GM23338 (cell line): ENCODE measurements at regions not wholly inside any gene's neighbourhood (a gene's known extent, or its start where the extent isn't known, plus 50 kb on each side); places are given as distances from the start of the nearest gene placed in this dataset.

Source experiments
- ATAC-seq: fragments of 200-7000 bp; cut with Tn5 transposase; 3 replicates; pipeline ENCODE4 v1.9.1; 2020
- DNase-seq: peaks from one replicate; pipeline ENCODE4 v3.0.0-alpha.2; 2015; ENCODE audit warnings: low spot score
- H2AFZ ChIP-seq: fragments of 200-600 bp; sonication (generic); 2 replicates; pipeline ENCODE4 v1.8.0; 2016; ENCODE audit warnings: antibody characterized with exemption, mild to moderate bottlenecking, moderate library complexity
- H3F3A ChIP-seq: fragments of 200-600 bp; sonication (generic); replicated peaks from 2 replicates; pipeline ENCODE4 v1.8.0; 2017; ENCODE audit warnings: antibody characterized with exemption, mixed run types, low read depth
- H3K27ac ChIP-seq: fragments of 200-600 bp; sonication (generic); 2 replicates; pipeline ENCODE4 v1.6.1; 2016; ENCODE audit warnings: low read depth
- H3K27me3 ChIP-seq: fragments of 200-600 bp; sonication (generic); 2 replicates; pipeline ENCODE4 v1.8.0; 2016; ENCODE audit warnings: mild to moderate bottlenecking, mixed run types, moderate library complexity; ENCODE audit not compliant: insufficient read depth
- H3K36me3 ChIP-seq: fragments of 200-600 bp; sonication (generic); 2 replicates; pipeline ENCODE4 v1.8.0; 2016; ENCODE audit warnings: mild to moderate bottlenecking; ENCODE audit not compliant: insufficient read depth
- H3K4me1 ChIP-seq: fragments of 200-600 bp; sonication (generic); 2 replicates; pipeline ENCODE4 v1.8.0; 2016; ENCODE audit warnings: mild to moderate bottlenecking, moderate library complexity; ENCODE audit not compliant: insufficient read depth
- H3K4me2 ChIP-seq: fragments of 200-600 bp; sonication (generic); 2 replicates; pipeline ENCODE4 v1.7.1; 2017; ENCODE audit warnings: mixed run types
- H3K4me3 ChIP-seq: fragments of 200-600 bp; sonication (generic); 2 replicates; pipeline ENCODE4 v1.6.1; 2016; ENCODE audit warnings: mixed run types
- H3K79me2 ChIP-seq: fragments of 200-600 bp; sonication (generic); replicated peaks from 2 replicates; pipeline ENCODE4 v1.8.0; 2017; ENCODE audit warnings: mild to moderate bottlenecking; ENCODE audit not compliant: insufficient read depth
- H3K9me2 ChIP-seq: fragments of 200-600 bp; sonication (generic); 2 replicates; pipeline ENCODE4 v1.8.0; 2017; ENCODE audit not compliant: insufficient read depth
- H4K20me1 ChIP-seq: fragments of 200-600 bp; sonication (generic); replicated peaks from 2 replicates; pipeline ENCODE4 v1.8.0; 2017; ENCODE audit warnings: mild to moderate bottlenecking; ENCODE audit not compliant: insufficient read depth
- H3K27ac Mint-ChIP-seq: 2 replicates; pipeline ENCODE4 v1.8.0; 2020; ENCODE audit warnings: inconsistent platforms, mild to moderate bottlenecking, moderate library complexity, mixed read lengths
- H3K27me3 Mint-ChIP-seq: 3 replicates; pipeline ENCODE4 v1.8.0; 2022; ENCODE audit warnings: low read depth, mild to moderate bottlenecking, moderate library complexity, mixed read lengths, inconsistent platforms; ENCODE audit not compliant: insufficient read depth, poor library complexity
- H3K36me3 Mint-ChIP-seq: 3 replicates; pipeline ENCODE4 v1.8.0; 2021; ENCODE audit warnings: low read depth, mild to moderate bottlenecking, inconsistent platforms, moderate library complexity, mixed read lengths
- H3K4me1 Mint-ChIP-seq: 3 replicates; pipeline ENCODE4 v1.8.0; 2020; ENCODE audit warnings: mild to moderate bottlenecking, inconsistent platforms, mixed read lengths
- H3K4me3 Mint-ChIP-seq: 3 replicates; pipeline ENCODE4 v1.8.0; 2021; ENCODE audit warnings: moderate library complexity, mild to moderate bottlenecking, inconsistent platforms, mixed read lengths
- H3K9me3 Mint-ChIP-seq: 3 replicates; pipeline ENCODE4 v1.8.0; 2020; ENCODE audit warnings: moderate library complexity, mild to moderate bottlenecking, inconsistent platforms, mixed read lengths
- CREB1 ChIP-seq: fragments of 250-450 bp; sonication (Bioruptor Pico); IDR thresholded peaks from 2 replicates; pipeline ENCODE4 v1.5.0; 2020; ENCODE audit warnings: low read depth, mild to moderate bottlenecking, moderate library complexity
- CTCF ChIP-seq, 2 experiments: fragments of 200-600 bp in 1 of 2; sonication (generic) in 1 of 2; conservative IDR thresholded peaks; 2 replicates each; pipeline versions ENCODE4 v1.5.1 to v1.6.1; 2016 to 2017; ENCODE audit warnings: antibody characterized with exemption in 2 of 2, low read depth in 2 of 2, mild to moderate bottlenecking in 2 of 2, moderate library complexity in 1 of 2
- ETS1 ChIP-seq: IDR thresholded peaks from 2 replicates; pipeline ENCODE4 v1.6.1; 2016; ENCODE audit warnings: antibody characterized with exemption
- EZH2 ChIP-seq: fragments of 200-600 bp; sonication (generic); IDR thresholded peaks from one replicate; pipeline ENCODE4 v1.8.0; 2017; ENCODE audit warnings: antibody characterized with exemption, mild to moderate bottlenecking, low read depth; ENCODE audit not compliant: unreplicated experiment
- EZH2phosphoT487 ChIP-seq: fragments of 200-600 bp; sonication (generic); IDR thresholded peaks from one replicate; pipeline ENCODE4 v1.8.1; 2018; ENCODE audit warnings: antibody characterized with exemption; ENCODE audit not compliant: unreplicated experiment
- JUNB ChIP-seq: IDR thresholded peaks from one replicate; pipeline ENCODE4 v1.6.1; 2016; ENCODE audit warnings: antibody characterized with exemption; ENCODE audit not compliant: unreplicated experiment
- NANOG ChIP-seq: IDR thresholded peaks from 2 replicates; pipeline ENCODE4 v1.6.1; 2016; ENCODE audit warnings: antibody characterized with exemption, borderline replicate concordance
- POLR2AphosphoS5 ChIP-seq: IDR thresholded peaks from 2 replicates; pipeline ENCODE4 v1.6.1; 2016; ENCODE audit warnings: antibody characterized with exemption, low read depth
- REST ChIP-seq: IDR thresholded peaks from one replicate; pipeline ENCODE4 v1.6.1; 2018; ENCODE audit warnings: antibody characterized with exemption; ENCODE audit not compliant: unreplicated experiment
- STAT1 ChIP-seq: IDR thresholded peaks from one replicate; pipeline ENCODE4 v1.6.1; 2016; ENCODE audit warnings: antibody characterized with exemption; ENCODE audit not compliant: unreplicated experiment
- ZNF331 ChIP-seq: fragments of 250-450 bp; sonication (Bioruptor Pico); IDR thresholded peaks from 2 replicates; pipeline ENCODE4 v1.5.0; 2020; ENCODE audit warnings: low read depth, mild to moderate bottlenecking, moderate library complexity
- ZNF462 ChIP-seq: fragments of 250-450 bp; sonication (Bioruptor Pico); IDR thresholded peaks from 2 replicates; pipeline ENCODE4 v1.5.0; 2020; ENCODE audit warnings: mild to moderate bottlenecking, moderate library complexity

GRCh38 chr1:115201598-115201997 is 112.3 kb upstream of the TSPAN2 start:
- no peaks in the 10 kb centered on the region for H3K9me2 ChIP-seq
- H3K4me1 Mint-ChIP-seq = no peaks in the 10 kb centered on the region
- no peak overlapping the region for H3K27ac ChIP-seq
- H3K4me3 ChIP-seq = no peak overlapping the region
- no peaks in the 10 kb centered on the region for H3K27me3 ChIP-seq
- no peaks in the 10 kb centered on the region for H3K27me3 Mint-ChIP-seq
- H3K79me2 ChIP-seq = no peaks in the 10 kb centered on the region
- DNase-seq = no peak
- H3K4me1 ChIP-seq = no peaks in the 10 kb centered on the region
- peaks cover 3% of the 10 kb centered on the region; the same call in 1 of the 3 replicates for H3K9me3 Mint-ChIP-seq
- H3K27ac Mint-ChIP-seq = no peak overlapping the region
- H3K4me2 ChIP-seq = no peak overlapping the region
- TF ChIP-seq ZNF462 (CRISPR knock-in tag) (no peak), EZH2phosphoT487 (no peak), EZH2 (no peak), REST (no peak), CTCF (conservative IDR thresholded peaks at IDR 0.05; ENCODE audit: low read depth in 2 of 2) (no peak), POLR2AphosphoS5 (no peak), ZNF331 (CRISPR knock-in tag) (no peak), ETS1 (no peak), NANOG (no peak), CREB1 (CRISPR knock-in tag) (no peak), JUNB (no peak), STAT1 (no peak)
- H2AFZ ChIP-seq = no peak overlapping the region
- no peaks in the 10 kb centered on the region for H3K36me3 Mint-ChIP-seq
- no peaks in the 10 kb centered on the region for H4K20me1 ChIP-seq
- H3F3A ChIP-seq = no peaks in the 10 kb centered on the region
- H3K4me3 Mint-ChIP-seq = no peak overlapping the region
- no peaks in the 10 kb centered on the region for H3K36me3 ChIP-seq
- ATAC-seq = no peak
